Activated CD4-positive, alpha-beta memory T cell treated with anti-CD3 and anti-CD28 coated beads, Interleukin-2, amount 10 ng/mL, durations not matched to agents 7 days and 5 days (primary cell): ENCODE measurements at regions not wholly inside any gene's neighbourhood (a gene's known extent, or its start where the extent isn't known, plus 50 kb on each side); places are given as distances from the start of the nearest gene placed in this dataset.
"Not testable (repeated sequence)": the region's sequence is repeated elsewhere in the genome, so short reads cannot be mapped to it uniquely, and the experiment has no call there.

Experiments used
- CTCF ChIA-PET: fragments of 350-600 bp; sonication (Branson Sonifier 250); formaldehyde crosslinking; loops from one replicate; lab custom pipeline; 2021; ENCODE audit warnings: antibody characterized with exemption, inconsistent platforms; lab: Charles Lee
- POLR2A ChIA-PET: fragments of 350-600 bp; sonication (Branson Sonifier 250); formaldehyde crosslinking; loops from one replicate; lab custom pipeline; 2021; ENCODE audit warnings: antibody characterized with exemption; lab: Charles Lee
- DNase-seq: peaks from one replicate; pipeline ENCODE4 v3.0.0-alpha.2; 2020
- H3K27ac Mint-ChIP-seq: one replicate; pipeline ENCODE4 v1.8.0; 2021; ENCODE audit warnings: mild to moderate bottlenecking, mixed read lengths
- H3K27me3 Mint-ChIP-seq: one replicate; pipeline ENCODE4 v1.8.0; 2021; ENCODE audit warnings: mixed read lengths
- H3K36me3 Mint-ChIP-seq: one replicate; pipeline ENCODE4 v1.8.0; 2021; ENCODE audit warnings: low read depth, mixed read lengths
- H3K4me1 Mint-ChIP-seq: one replicate; pipeline ENCODE4 v1.8.0; 2021; ENCODE audit warnings: mixed read lengths
- H3K4me3 Mint-ChIP-seq: one replicate; pipeline ENCODE4 v1.8.0; 2021; ENCODE audit warnings: mild to moderate bottlenecking, mixed read lengths
- H3K9me3 Mint-ChIP-seq: one replicate; pipeline ENCODE4 v1.8.0; 2021; ENCODE audit warnings: mixed read lengths

DNA sequence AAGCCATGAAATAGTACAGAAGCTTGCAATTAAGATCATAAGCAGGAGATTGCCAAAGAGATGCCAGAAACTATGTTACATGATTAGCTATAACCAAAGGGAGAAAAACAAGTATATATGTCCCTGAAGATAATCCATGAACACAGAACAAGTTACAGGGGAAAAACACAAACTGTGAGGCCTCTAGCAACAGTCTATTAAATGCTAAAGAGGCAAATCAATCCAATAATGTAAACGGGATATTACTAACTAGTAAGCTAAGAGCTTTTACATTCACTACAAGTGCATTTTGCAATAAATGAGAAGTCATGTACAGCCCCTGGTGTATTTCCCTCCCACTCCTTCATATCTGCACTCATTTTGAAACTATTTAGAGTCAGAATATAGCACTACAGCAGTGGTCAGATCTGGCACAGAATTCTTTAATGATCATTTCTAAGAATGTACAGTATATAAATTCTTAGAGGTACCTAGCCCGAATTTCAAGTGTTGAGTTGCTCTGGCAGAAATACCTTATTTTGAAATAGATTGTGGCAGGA is 449.8 kb upstream of the SMIM31 start:
- Mint-ChIP-seq H3K9me3 (no peaks in the 10 kb centered on the region), H3K4me1 (no peaks in the 10 kb centered on the region), H3K27me3 (no peaks in the 10 kb centered on the region), H3K27ac (no peak overlapping the region), H3K4me3 (no peak overlapping the region), H3K36me3 (no peaks in the 10 kb centered on the region)
- POLR2A ChIA-PET, result no interaction called here
- CTCF ChIA-PET, result no interaction called here
- DNase-seq, result no peak

DNA sequence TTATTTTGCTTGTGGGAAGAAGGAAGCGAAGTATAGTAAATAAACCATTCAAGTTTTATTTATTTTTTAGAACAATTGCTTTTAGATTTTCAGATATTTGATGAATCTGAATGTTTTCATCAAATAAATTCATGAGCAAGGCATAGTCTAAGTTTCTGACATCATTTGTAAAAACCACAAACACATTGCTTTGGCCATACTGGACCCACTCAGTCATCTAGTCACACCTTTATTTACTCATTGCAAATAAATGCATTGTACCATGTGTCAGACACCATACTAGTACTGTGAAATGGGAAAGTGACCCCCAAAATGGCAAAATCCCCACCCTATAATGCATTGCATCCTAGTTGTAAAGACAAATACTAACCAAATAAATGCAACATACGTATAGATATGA is 449.1 kb upstream of the SMIM31 start:
- no peak overlapping the region for H3K4me3 Mint-ChIP-seq
- H3K27me3 Mint-ChIP-seq, result no peaks in the 10 kb centered on the region
- no peak for DNase-seq
- no peak overlapping the region for H3K27ac Mint-ChIP-seq
- no peaks in the 10 kb centered on the region for H3K9me3 Mint-ChIP-seq
- H3K36me3 Mint-ChIP-seq, result no peaks in the 10 kb centered on the region
- CTCF ChIA-PET, result no interaction called here
- no peaks in the 10 kb centered on the region for H3K4me1 Mint-ChIP-seq
- POLR2A ChIA-PET, result no interaction called here

DNA sequence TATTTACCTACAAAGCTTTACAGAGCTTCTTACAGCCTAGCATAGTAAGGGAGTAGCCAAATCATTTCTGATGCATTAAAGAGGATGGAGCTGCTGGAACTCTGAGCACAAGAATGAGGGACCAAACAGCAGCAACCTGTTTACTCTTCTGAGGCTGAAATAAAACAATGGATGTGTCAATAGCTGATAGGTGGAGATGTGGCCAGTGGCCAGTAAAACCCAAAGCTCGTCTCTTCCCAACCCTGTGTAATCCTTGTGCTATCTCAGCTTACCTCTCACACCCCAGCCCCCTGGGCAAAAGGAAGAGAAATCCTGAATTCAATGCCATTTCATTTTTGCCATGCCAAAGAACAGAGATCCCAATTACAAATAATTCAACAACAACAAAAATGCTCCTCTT is 446.7 kb upstream of the SMIM31 start:
- Mint-ChIP-seq H3K4me1 (no peaks in the 10 kb centered on the region), H3K27me3 (no peaks in the 10 kb centered on the region), H3K9me3 (no peaks in the 10 kb centered on the region), H3K36me3 (no peaks in the 10 kb centered on the region), H3K4me3 (no peak overlapping the region), H3K27ac (no peak overlapping the region)
- no peak for DNase-seq
- POLR2A ChIA-PET, result no interaction called here
- CTCF ChIA-PET, result no interaction called here

DNA sequence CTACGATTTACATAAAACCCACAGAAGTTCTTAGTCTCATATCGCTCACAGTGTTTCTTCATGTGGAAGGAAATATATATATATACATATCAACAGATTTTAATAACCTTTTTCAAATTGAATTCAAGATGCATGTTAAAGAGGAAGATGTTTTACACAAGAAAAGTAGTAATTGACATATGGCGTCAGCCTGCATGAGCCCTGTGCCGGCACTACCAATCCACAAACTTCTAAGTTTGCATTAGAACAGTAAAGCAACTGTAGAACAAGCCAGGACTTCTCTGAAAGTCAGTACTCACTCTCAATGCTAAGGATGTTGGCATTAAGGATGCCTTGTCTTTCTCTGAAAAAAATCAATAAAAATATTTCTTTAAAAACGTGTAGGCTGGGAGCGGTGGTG is 441.3 kb upstream of the SMIM31 start:
- POLR2A ChIA-PET, result no interaction called here
- H3K4me3 Mint-ChIP-seq, result no peak overlapping the region
- CTCF ChIA-PET, result no interaction called here

DNA sequence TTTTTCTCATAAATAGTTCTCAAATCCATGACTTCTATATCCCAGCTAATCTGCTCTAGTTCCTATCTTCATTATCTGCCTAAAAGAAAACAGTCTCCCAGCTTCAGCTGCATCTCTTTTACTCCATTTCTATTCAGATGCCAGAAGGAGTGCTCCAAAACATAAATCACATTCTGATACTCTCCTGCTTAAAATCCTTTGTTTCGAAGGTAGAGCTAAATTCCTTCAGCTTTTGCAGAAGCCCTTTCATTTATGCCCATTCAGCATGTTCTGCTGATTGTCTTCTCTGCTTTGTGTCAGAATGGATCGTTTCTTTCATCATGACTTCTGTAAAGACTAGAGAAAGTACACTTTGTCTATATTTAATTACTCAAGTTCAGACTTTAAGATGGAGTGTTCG is 440.1 kb upstream of the SMIM31 start:
- no peak for DNase-seq
- ChIA-PET POLR2A (no interaction called here), CTCF (no interaction called here)
- H3K9me3 Mint-ChIP-seq, result no peaks in the 10 kb centered on the region
- H3K4me3 Mint-ChIP-seq, result no peak overlapping the region
- H3K27ac Mint-ChIP-seq, result no peak overlapping the region
- H3K4me1 Mint-ChIP-seq, result no peaks in the 10 kb centered on the region
- no peaks in the 10 kb centered on the region for H3K27me3 Mint-ChIP-seq
- H3K36me3 Mint-ChIP-seq, result no peaks in the 10 kb centered on the region

More for the DNA sequence above, 441.3 kb upstream of the SMIM31 start:
- no peak for DNase-seq
- no peak overlapping the region for H3K27ac Mint-ChIP-seq
- no peaks in the 10 kb centered on the region for H3K36me3 Mint-ChIP-seq
- no peaks in the 10 kb centered on the region for H3K9me3 Mint-ChIP-seq
- no peaks in the 10 kb centered on the region for H3K27me3 Mint-ChIP-seq
- no peaks in the 10 kb centered on the region for H3K4me1 Mint-ChIP-seq

DNA sequence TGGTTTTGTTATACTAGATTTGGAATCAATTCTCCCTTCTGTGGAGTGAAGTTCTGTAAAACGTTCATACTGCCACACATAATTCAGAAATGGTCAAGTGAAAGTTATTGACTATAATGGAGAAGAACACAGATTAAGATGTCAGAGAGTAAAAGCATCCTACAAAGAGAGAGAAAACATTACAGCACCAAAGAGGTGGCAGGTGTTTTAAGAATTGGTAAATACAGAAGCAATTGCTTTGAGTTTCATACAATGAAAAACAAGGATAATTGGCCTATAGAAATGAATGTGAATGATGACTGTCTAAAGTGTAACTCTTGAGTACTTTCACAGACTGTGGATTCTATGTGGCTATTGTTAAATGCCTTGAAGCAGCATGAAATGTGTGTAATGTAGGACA is 435.6 kb upstream of the SMIM31 start:
- Mint-ChIP-seq H3K4me3 (no peak overlapping the region), H3K9me3 (no peaks in the 10 kb centered on the region), H3K4me1 (no peaks in the 10 kb centered on the region), H3K27ac (no peak overlapping the region), H3K27me3 (no peaks in the 10 kb centered on the region), H3K36me3 (no peaks in the 10 kb centered on the region)
- no peak for DNase-seq
- POLR2A ChIA-PET, result no interaction called here
- CTCF ChIA-PET, result no interaction called here

DNA sequence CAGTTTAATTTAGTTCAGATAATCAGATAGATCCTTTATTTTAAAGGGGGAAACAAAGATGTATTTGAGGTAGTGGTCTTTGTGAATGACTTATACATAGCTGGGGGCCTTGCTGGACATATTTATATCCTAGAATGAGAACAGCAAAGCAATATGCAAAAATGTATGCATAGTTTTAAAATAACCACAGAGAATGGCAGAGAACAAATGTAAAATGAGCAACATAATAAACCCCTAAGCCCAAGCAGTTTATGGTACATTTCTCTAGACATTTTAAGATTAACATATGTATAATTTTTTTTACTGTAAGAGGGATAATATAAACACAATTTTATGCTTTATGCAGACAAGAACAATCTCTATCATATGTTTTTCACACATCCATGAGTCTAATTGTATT is 434.2 kb upstream of the SMIM31 start:
- ChIA-PET POLR2A (no interaction called here), CTCF (no interaction called here)
- no peak overlapping the region for H3K4me3 Mint-ChIP-seq
- no peak overlapping the region for H3K27ac Mint-ChIP-seq
- no peaks in the 10 kb centered on the region for H3K27me3 Mint-ChIP-seq
- H3K4me1 Mint-ChIP-seq, result no peaks in the 10 kb centered on the region
- no peaks in the 10 kb centered on the region for H3K36me3 Mint-ChIP-seq
- DNase-seq, result no peak
- H3K9me3 Mint-ChIP-seq, result no peaks in the 10 kb centered on the region

DNA sequence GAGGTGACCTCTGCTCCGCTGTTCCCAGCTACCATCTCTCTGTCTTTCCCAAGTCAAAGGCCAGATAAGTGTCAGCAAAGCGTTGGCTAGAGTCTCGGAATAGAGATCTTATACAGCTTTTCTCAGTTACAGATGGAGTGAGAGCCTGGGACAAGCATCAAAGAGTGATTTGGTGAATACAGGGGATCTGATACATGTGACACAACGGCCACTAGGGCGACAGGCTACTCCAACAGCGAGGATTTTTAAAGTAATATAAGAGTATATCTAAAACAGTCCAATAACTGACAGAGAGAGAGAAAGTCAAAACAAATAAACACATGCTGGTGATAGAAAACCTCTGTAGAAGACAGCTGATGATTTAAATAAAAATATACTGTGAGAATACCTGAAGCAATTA is 433.1 kb upstream of the SMIM31 start:
- Mint-ChIP-seq H3K27ac (no peak overlapping the region), H3K9me3 (no peaks in the 10 kb centered on the region), H3K4me3 (no peak overlapping the region), H3K36me3 (no peaks in the 10 kb centered on the region), H3K4me1 (no peaks in the 10 kb centered on the region), H3K27me3 (no peaks in the 10 kb centered on the region)
- POLR2A ChIA-PET, result no interaction called here
- no peak for DNase-seq
- CTCF ChIA-PET, result no interaction called here

DNA sequence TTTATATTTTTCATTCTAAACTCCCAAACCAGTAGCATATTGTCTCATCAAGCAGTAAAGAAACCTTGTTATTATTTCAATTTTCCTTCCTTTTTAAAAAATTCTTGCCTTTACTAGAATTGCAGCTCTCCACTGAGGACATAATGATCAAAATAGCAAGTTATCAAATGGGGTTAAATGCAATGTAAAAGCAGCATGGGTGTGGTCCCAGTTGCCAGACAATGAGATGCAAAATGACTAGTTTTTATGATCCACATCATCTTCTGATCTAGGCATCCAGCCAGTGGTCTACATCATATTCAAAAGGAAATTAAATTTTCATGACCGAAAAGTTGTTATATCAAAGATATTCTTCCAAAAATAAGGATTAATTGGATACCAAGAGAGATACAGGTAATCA is 427.9 kb upstream of the SMIM31 start:
- Mint-ChIP-seq H3K36me3 (no peaks in the 10 kb centered on the region), H3K27ac (no peak overlapping the region), H3K9me3 (no peaks in the 10 kb centered on the region), H3K4me3 (no peak overlapping the region), H3K27me3 (no peaks in the 10 kb centered on the region), H3K4me1 (no peaks in the 10 kb centered on the region)
- no peak for DNase-seq
- CTCF ChIA-PET, result no interaction called here
- POLR2A ChIA-PET, result no interaction called here

DNA sequence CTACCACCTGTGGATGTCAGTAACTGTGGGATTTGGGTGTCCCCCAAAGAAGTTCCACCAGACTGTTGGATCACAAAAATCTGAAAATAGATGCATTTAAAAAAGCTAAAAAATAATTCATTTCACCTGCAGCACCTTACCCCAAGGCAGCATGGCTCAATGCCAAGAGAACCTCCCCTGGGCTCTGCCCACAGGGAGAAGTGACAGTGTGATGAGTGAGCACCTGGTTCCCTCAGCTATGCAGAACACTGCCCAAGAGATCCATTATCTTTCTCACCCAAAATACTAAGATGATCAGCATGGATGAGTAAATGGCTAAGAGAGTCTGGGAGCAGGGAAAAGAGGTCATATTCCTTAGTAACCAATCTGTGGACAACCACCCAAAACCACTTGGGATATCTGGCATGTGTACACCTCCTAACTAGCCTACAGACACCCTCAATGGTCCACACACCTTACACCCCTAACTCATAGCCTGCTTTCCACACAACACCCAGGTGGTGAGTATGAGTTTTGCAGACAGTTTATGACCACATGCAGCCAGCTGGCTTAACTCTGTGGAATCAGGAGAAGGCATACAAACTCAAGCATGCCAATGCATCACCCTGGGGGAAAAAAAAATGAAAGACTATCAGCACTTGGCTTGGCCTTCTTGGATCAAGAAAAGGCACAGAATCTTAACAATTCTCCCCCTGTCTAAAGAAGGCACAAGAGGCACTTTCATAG is 416.5 kb upstream of the SMIM31 start:
- H3K4me3 Mint-ChIP-seq, result no peak overlapping the region
- no peak for DNase-seq
- no peaks in the 10 kb centered on the region for H3K27me3 Mint-ChIP-seq
- no peak overlapping the region for H3K27ac Mint-ChIP-seq
- H3K4me1 Mint-ChIP-seq, result no peaks in the 10 kb centered on the region
- ChIA-PET CTCF (no interaction called here), POLR2A (no interaction called here)
- no peaks in the 10 kb centered on the region for H3K36me3 Mint-ChIP-seq
- H3K9me3 Mint-ChIP-seq, result no peaks in the 10 kb centered on the region

DNA sequence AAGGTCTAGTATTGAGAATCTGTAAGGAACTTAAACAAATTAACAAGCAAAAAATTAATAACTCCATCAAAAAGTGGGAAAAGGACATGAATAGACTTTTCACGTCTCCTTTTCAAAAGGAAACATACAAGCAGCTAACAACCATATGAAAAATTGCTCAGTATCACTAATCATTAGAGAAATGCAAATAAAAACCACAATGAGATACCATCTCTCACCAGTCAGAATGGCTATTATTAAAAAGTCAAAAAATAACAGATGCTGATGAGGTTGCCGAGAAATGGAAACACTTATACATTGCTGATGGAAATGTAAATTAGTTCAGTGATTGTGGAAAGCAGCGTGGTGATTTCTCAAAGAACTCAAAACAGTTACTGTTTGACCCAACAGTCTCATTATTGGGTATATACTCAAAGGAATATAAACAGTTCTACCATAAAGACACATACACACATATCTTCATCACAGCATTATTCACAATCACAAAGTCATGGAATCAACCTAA is 410.4 kb upstream of the SMIM31 start:
- Mint-ChIP-seq H3K4me1 (no peaks in the 10 kb centered on the region), H3K27me3 (no peaks in the 10 kb centered on the region), H3K36me3 (no peaks in the 10 kb centered on the region), H3K27ac (no peak overlapping the region), H3K4me3 (no peak overlapping the region), H3K9me3 (peaks cover 2% of the 10 kb centered on the region)
- ChIA-PET CTCF (no interaction called here), POLR2A (no interaction called here)
- DNase-seq, result no peak

DNA sequence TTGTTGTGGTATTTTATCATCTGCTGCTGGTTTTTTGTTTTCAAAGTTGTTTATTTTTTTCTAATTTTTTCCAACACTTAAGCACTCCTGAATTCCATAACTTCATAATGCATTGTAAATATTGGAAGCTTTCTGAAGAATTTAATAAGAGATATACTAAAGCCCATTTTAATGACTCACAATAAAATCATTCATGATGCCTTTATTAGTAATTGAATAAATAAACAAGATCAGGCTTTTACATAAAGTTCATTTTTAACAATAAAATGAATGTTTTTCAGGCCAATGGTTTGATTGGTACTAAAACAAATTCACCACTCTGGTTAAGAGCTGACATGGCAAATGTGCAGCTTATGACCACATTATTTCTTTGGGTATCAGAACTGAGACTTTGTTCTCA is 408.2 kb upstream of the SMIM31 start:
- ChIA-PET POLR2A (no interaction called here), CTCF (no interaction called here)
- no peak overlapping the region for H3K4me3 Mint-ChIP-seq
- no peaks in the 10 kb centered on the region for H3K4me1 Mint-ChIP-seq
- H3K27ac Mint-ChIP-seq, result no peak overlapping the region
- DNase-seq, result no peak
- no peaks in the 10 kb centered on the region for H3K27me3 Mint-ChIP-seq
- peaks cover 2% of the 10 kb centered on the region for H3K9me3 Mint-ChIP-seq
- no peaks in the 10 kb centered on the region for H3K36me3 Mint-ChIP-seq

DNA sequence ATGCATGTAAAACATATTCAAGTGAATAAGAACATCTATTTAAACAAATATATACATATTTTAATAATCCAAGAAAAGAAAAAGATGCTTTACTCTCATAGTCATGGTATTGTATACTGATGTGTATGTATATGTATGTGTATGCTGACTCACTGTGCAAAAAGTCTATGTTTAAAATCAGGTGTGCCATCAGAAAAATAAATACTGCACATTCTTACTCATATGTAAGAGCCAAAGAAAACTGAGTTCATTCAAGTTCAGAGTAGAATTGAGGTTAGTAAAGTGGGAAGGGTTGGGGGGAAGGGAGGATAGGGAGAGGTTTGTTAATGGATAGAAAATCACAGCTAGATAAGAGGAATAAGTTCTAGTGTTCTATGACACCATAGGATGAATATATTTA is 403.9 kb upstream of the SMIM31 start:
- H3K9me3 Mint-ChIP-seq, result no peaks in the 10 kb centered on the region
- POLR2A ChIA-PET, result no interaction called here
- DNase-seq, result no peak
- H3K4me1 Mint-ChIP-seq, result no peaks in the 10 kb centered on the region
- no peak overlapping the region for H3K4me3 Mint-ChIP-seq
- CTCF ChIA-PET, result no interaction called here
- no peaks in the 10 kb centered on the region for H3K36me3 Mint-ChIP-seq
- H3K27me3 Mint-ChIP-seq, result no peaks in the 10 kb centered on the region
- no peak overlapping the region for H3K27ac Mint-ChIP-seq

DNA sequence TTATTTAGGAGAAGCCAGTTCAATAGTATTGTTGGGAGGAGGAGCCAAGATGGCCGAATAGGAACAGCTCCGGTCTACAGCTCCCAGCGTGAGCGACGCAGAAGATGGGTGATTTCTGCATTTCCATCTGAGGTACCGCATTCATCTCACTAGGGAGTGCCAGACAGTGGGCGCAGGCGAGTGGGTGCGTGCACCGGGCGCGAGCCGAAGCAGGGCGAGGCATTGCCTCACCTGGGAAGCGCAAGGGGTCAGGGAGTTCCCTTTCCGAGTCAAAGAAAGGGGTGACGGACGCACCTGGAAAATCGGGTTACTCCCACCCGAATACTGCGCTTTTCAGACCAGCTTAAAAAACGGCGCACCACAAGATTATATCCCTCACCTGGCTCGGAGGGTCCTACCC is 403.2 kb upstream of the SMIM31 start:
- DNase-seq, H3K9me3 Mint-ChIP-seq, H3K4me1 Mint-ChIP-seq, H3K4me3 Mint-ChIP-seq, H3K36me3 Mint-ChIP-seq, H3K27me3 Mint-ChIP-seq, POLR2A ChIA-PET, CTCF ChIA-PET, H3K27ac Mint-ChIP-seq: not testable (repeated sequence)
